GM13976 (cell line): ENCODE measurements at regions not wholly inside any gene's neighbourhood (a gene's known extent, or its start where the extent isn't known, plus 50 kb on each side); places are given as distances from the start of the nearest gene placed in this dataset.

Experiments used
- DNase-seq: peaks from one replicate; pipeline ENCODE4 v3.0.0; 2012; ENCODE audit warnings: low spot score
- in situ Hi-C: fragments of 300-500 bp; cut with MboI; formaldehyde crosslinking; loops from one replicate; pipeline ENCODE4 v1.12.0; 2022; ENCODE audit warnings: low sequenced_read_pairs, mixed read lengths, inconsistent platforms; ENCODE audit not compliant: unreplicated experiment
- TF ChIP-seq, protein P1 (sequence below): IDR thresholded peaks from 2 replicates; pipeline ENCODE4 v1.5.1; 2012; ENCODE audit warnings: borderline replicate concordance, mild to moderate bottlenecking; ENCODE audit not compliant: insufficient read depth; ENCODE audit errors: extremely low read depth, missing control alignments, control extremely low read depth

GRCh38 chr6:40722553-40723258, 135.5 kb upstream of the LRFN2 start:
- in situ Hi-C loops: no loop called here
- no peak for DNase-seq
- TF ChIP-seq, protein P1, sequence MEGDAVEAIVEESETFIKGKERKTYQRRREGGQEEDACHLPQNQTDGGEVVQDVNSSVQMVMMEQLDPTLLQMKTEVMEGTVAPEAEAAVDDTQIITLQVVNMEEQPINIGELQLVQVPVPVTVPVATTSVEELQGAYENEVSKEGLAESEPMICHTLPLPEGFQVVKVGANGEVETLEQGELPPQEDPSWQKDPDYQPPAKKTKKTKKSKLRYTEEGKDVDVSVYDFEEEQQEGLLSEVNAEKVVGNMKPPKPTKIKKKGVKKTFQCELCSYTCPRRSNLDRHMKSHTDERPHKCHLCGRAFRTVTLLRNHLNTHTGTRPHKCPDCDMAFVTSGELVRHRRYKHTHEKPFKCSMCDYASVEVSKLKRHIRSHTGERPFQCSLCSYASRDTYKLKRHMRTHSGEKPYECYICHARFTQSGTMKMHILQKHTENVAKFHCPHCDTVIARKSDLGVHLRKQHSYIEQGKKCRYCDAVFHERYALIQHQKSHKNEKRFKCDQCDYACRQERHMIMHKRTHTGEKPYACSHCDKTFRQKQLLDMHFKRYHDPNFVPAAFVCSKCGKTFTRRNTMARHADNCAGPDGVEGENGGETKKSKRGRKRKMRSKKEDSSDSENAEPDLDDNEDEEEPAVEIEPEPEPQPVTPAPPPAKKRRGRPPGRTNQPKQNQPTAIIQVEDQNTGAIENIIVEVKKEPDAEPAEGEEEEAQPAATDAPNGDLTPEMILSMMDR: no peak

DNA sequence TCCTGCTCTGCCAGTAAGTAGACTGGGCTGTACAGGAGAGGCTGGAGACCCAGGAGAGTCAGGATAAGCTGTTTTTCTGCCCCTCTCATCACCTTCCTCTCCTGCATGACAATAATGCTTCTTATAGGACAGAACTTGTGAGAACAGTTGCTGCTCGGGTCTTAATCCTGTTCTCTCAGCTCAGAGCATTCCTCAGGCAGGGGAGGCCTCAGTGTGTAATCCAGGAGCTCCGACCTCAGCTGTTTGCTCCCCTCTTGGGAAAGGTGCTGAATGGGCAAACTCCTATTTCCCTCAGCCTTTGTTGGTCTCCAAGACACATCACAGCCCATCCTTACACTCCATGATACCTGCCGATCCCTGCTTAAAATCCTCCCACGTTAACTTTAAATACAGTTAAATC, 134.9 kb upstream of the LRFN2 start:
- in situ Hi-C loops: no loop called here
- TF ChIP-seq, protein P1: no peak
- no peak for DNase-seq

DNA sequence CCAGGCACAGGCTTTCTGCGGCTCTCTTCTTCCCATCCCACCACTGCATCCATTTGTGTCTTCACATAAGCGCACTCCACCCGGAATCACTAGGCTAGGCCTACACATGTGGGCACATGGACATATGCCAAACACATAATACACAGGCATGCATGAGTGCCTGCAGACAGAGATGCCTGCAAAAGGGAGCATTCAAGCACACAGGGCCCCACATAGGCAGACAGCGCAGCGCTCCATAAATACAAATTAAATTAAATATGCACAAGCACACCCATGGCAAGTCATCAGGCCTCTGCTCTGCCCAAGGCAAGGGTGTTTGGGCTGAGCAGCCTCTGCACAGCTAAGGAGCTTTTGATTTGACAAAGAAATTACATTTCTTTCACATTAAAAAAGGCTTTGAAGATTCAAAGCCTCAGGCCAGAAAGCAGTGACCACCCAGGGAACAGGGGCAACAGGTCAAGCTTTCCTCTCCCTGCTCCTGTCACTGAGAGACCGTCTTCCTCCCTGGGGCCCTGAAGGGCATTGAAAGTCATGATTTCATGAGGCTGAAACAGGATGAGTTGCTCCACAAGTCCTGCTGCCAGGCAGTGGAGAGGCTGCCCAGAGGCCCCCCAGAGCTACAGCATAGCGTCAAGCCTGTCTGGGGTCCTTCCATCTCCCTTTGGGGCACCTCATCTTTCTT, 134.2 kb upstream of the LRFN2 start:
- in situ Hi-C loops: no loop called here
- TF ChIP-seq, protein P1: no peak
- no peak for DNase-seq

DNA sequence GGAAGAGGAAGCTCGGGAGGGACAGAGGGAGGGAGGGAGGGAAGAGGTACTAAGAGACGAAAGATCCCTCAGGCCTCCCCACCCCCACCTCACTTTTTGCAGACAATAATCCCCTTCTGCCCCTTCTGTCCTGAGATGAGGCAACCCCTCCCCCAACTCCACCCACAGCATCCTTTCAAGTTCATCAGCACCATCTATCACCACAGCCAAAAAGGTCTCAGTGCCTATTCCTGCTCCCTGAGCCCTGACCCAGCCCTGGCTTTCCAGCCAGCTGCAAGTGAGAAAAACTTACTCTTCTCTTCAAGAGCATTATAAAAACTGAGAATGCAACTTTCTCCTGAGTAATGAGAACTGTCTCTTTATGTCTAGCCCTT, 133.2 kb upstream of the LRFN2 start:
- in situ Hi-C loops: no loop called here
- TF ChIP-seq, protein P1: no peak
- no peak for DNase-seq

- in situ Hi-C loops: no loop called here
- TF ChIP-seq, protein P1: no peak
- DNase-seq: peak; percentile 38
Observed at GRCh38 chr6:40719671-40720374, 132.7 kb upstream of the LRFN2 start.

DNA sequence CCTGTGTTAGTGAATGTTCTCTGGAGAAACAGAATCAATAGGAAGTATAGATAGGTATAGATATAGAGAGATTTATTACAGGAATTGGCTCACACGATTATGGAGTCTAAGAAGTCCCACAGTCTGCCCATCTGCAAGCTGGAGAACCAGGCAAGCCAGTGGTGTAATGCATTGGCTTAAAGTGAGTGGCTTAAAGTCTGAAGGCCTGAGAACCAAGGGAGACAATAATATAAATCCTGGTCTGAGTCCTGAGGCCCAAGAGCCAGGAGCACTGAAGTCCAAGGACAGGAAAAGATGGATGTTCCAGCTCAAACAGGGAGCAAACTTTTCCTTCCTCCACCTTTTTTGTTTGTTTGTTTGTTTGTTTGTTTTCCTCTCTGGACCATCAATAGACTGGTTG, 131.2 kb upstream of the LRFN2 start:
- no peak for DNase-seq
- TF ChIP-seq, protein P1: no peak
- in situ Hi-C loops: no loop called here
